ENCODE measurements at regions not wholly inside any gene's neighbourhood (a gene's known extent, or its start where the extent isn't known, plus 50 kb on each side); places are given as distances from the start of the nearest gene placed in this dataset.

DNA sequence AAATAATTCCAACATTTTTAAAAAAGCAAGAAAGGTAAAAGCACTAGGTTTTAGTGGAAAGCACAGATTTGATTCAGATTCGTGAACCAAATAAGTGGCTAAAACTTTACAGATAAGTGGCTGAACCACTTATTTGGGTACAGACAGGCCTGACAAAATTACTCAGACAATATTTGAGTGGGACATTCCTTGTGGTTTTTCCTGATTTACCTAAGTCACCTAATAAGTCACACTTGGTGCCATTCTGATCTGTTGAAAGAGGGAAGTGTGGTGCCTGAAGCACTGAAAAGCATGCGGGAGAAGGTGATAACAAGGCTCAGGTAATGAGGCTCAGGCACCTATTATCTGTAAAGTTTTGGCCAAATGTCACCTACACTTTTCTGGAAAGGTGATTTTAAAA, 81.6 kb upstream of the CD55 start:
- POLR2A ChIA-PET (ENCODE audit: unreplicated experiment), result no interaction called here
- Histone ChIP-seq H3K14ac (replicated peaks; ENCODE audit: low read depth, low read length) (no peak overlapping the region), H2BK20ac (ENCODE audit: low read depth, low read length) (peak overlapping the region; percentile 66), H3K4me2 (ENCODE audit: low read depth, low read length) (no peak overlapping the region), H3K4me1 (ENCODE audit: control insufficient read depth, insufficient read depth, low read length) (peaks cover 16% of the 10 kb centered on the region), H3K4me3 (ENCODE audit: insufficient read depth, low read depth, low read length) (no peak overlapping the region), H3K9me3 (ENCODE audit: control insufficient read depth, insufficient read depth, low read length) (no peaks in the 10 kb centered on the region), H2BK15ac (ENCODE audit: low read depth, low read length) (peak overlapping the region; percentile 32; the same call in 2 of the 3 replicates), H3K36me3 (ENCODE audit: control insufficient read depth, insufficient read depth, low read length) (no peaks in the 10 kb centered on the region), H2BK120ac (ENCODE audit: low read depth, low read length) (peak overlapping the region; percentile 62), H4K91ac (ENCODE audit: insufficient read depth, low read depth, low read length) (peak overlapping the region; percentile 58; the same call in 1 of the 2 replicates), H3K18ac (ENCODE audit: low read depth, low read length) (no peak overlapping the region), H4K8ac (ENCODE audit: low read depth in 2 of 2, low read length in 2 of 2) (no peak overlapping the region), H3K27ac (ENCODE audit: insufficient read depth, low read length) (no peak overlapping the region), H2AK5ac (ENCODE audit: low read depth, low read length) (0 out of 2 replicates have a peak overlapping the region, but pooled peaks have one; percentile 75), H3K23ac (ENCODE audit: low read depth, low read length) (no peak overlapping the region), H3K79me1 (ENCODE audit: low read depth in 1 of 2, low read length in 2 of 2) (no peaks in the 10 kb centered on the region), H4K20me1 (ENCODE audit: insufficient read depth, low read length) (no peaks in the 10 kb centered on the region), H2AK9ac (replicated peaks; ENCODE audit: low read depth, low read length, poor library complexity) (no peak overlapping the region), H3K27me3 (ENCODE audit: control insufficient read depth, insufficient read depth, low read length) (no peaks in the 10 kb centered on the region), H2AFZ (replicated peaks; ENCODE audit: low read length, poor library complexity) (no peak overlapping the region), H3K9ac (ENCODE audit: low read depth, low read length) (no peak overlapping the region), H3K9me1 (ENCODE audit: insufficient read depth, low read length) (peaks cover 16% of the 10 kb centered on the region; the same call in 1 of the 2 replicates), H4K5ac (ENCODE audit: low read depth, low read length) (no peak overlapping the region), H3K4ac (ENCODE audit: low read depth, low read length) (peak overlapping the region; percentile 78; the same call in 1 of the 2 replicates), H2BK5ac (ENCODE audit: low read depth, low read length, poor library complexity, severe bottlenecking) (no peak overlapping the region), H3K56ac (ENCODE audit: extremely low read depth, insufficient read depth, low read length) (no peak overlapping the region)
- CTCF ChIA-PET, result interaction anchor here (0.5 kb wide), 1 partner anchor 165 kb away, joined by 8 read pairs; no protein-coding TSS in a partner anchor
- WGBS, 2 experiments (ENCODE audit: extremely low coverage in 2 of 2, insufficient read length in 1 of 2), result no CpG with 5 or more reads among the region's 2 CpGs
- intact Hi-C loops (cut with micrococcal nuclease), result loop anchor here (5.0 kb wide), 3 partner anchors 47 to 152 kb away; no protein-coding TSS in a partner anchor
- in situ Hi-C loops (cut with MboI; ENCODE audit: low sequenced_read_pairs), result no loop called here
- no peak for TF ChIP-seq POLR2A (IDR thresholded peaks at IDR 0.05; ENCODE audit: low read depth, low read length)
- no peak for TF ChIP-seq FOS (IDR thresholded peaks at IDR 0.05; ENCODE audit: low read depth, low read length)
- no peak for TF ChIP-seq MAZ (IDR thresholded peaks at IDR 0.05; ENCODE audit: borderline replicate concordance, low read depth, low read length)
- no peak for TF ChIP-seq MXI1 (IDR thresholded peaks at IDR 0.05; ENCODE audit: borderline replicate concordance, low read depth, low read length)
- TF ChIP-seq, protein P1, sequence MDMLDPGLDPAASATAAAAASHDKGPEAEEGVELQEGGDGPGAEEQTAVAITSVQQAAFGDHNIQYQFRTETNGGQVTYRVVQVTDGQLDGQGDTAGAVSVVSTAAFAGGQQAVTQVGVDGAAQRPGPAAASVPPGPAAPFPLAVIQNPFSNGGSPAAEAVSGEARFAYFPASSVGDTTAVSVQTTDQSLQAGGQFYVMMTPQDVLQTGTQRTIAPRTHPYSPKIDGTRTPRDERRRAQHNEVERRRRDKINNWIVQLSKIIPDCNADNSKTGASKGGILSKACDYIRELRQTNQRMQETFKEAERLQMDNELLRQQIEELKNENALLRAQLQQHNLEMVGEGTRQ (IDR thresholded peaks at IDR 0.05; ENCODE audit: low read depth, low read length), result no peak
- BruUV-seq (replicated peaks), result no TSS peak
- ATAC-seq (ENCODE audit: low read depth), result no peak
- DNase-seq, result no peak
- dilution Hi-C loops (cut with HindIII; ENCODE audit: low sequenced_read_pairs, unreplicated experiment), result no loop called here
